ENCODE measurements at regions not wholly inside any gene's neighbourhood (a gene's known extent, or its start where the extent isn't known, plus 50 kb on each side); places are given as distances from the start of the nearest gene placed in this dataset.

DNA sequence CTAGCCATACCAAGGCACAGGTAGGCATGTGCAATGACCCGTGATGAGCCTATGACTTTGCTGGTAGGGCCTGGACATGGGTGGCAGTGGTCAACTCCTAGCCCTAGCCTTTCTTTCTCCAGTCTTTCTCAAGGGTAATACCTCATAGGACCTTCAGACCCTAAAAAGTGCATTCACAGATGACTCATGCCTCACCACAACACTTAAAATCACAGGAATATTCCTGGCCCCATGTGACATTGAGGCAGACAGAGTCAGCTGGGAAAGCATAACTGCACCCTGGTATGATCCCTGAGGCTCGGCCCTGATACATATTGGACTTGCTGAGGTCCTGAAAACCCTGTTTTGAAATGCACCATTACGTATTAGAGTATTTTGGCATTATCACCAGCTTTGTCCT is 449.5 kb downstream of the HINT1 start:
- no peaks in the 10 kb centered on the region for H3K4me1 Mint-ChIP-seq
- intact Hi-C loops (cut with micrococcal nuclease) = loop anchor here (2.0 kb wide), 1 partner anchor 53 kb away; no protein-coding TSS in a partner anchor
- no peaks in the 10 kb centered on the region for H3K36me3 Mint-ChIP-seq (ENCODE audit: low read depth)
- DNase-seq (no peak), ATAC-seq (ENCODE audit: low read depth) (no peak)
- H3K9me3 Mint-ChIP-seq = no peaks in the 10 kb centered on the region
- no peak overlapping the region for H3K27ac Mint-ChIP-seq
- no peak overlapping the region for H3K4me3 Mint-ChIP-seq
- ChIA-PET POLR2A (no interaction called here), CTCF (no interaction called here)
- H3K27me3 Mint-ChIP-seq = peaks cover 3% of the 10 kb centered on the region
- TF ChIP-seq, protein P1, sequence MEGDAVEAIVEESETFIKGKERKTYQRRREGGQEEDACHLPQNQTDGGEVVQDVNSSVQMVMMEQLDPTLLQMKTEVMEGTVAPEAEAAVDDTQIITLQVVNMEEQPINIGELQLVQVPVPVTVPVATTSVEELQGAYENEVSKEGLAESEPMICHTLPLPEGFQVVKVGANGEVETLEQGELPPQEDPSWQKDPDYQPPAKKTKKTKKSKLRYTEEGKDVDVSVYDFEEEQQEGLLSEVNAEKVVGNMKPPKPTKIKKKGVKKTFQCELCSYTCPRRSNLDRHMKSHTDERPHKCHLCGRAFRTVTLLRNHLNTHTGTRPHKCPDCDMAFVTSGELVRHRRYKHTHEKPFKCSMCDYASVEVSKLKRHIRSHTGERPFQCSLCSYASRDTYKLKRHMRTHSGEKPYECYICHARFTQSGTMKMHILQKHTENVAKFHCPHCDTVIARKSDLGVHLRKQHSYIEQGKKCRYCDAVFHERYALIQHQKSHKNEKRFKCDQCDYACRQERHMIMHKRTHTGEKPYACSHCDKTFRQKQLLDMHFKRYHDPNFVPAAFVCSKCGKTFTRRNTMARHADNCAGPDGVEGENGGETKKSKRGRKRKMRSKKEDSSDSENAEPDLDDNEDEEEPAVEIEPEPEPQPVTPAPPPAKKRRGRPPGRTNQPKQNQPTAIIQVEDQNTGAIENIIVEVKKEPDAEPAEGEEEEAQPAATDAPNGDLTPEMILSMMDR (IDR thresholded peaks at IDR 0.05) = no peak

DNA sequence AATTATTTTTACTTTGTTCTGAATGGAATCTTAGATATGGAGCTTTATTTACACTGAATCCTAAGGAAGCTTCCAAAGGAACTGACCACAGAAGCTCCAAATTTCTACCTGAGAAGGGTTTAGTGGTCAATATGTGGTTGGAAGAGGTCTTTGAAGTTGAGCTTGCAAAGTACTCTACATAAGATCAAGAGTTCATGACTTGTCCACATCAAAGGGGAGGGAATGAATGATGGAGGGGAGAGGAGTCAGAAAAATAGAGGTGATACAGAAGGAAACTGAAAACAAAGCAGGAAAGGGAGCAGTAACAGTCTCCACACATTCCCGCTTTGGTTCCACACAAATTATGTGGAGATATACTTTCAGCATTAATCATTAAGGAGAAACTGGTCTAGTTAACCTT is 450.9 kb downstream of the HINT1 start:
- ChIA-PET POLR2A (no interaction called here), CTCF (no interaction called here)
- no peaks in the 10 kb centered on the region for H3K4me1 Mint-ChIP-seq
- intact Hi-C loops (cut with micrococcal nuclease) = loop anchor here (2.0 kb wide), 1 partner anchor 51 kb away; no protein-coding TSS in a partner anchor
- peaks cover 3% of the 10 kb centered on the region for H3K27me3 Mint-ChIP-seq
- no peak for ATAC-seq (ENCODE audit: low read depth)
- no peaks in the 10 kb centered on the region for H3K9me3 Mint-ChIP-seq
- no peak for DNase-seq
- TF ChIP-seq, protein P1 (IDR thresholded peaks at IDR 0.05) = no peak
- no peak overlapping the region for H3K27ac Mint-ChIP-seq
- H3K36me3 Mint-ChIP-seq (ENCODE audit: low read depth) = no peaks in the 10 kb centered on the region
- no peak overlapping the region for H3K4me3 Mint-ChIP-seq

DNA sequence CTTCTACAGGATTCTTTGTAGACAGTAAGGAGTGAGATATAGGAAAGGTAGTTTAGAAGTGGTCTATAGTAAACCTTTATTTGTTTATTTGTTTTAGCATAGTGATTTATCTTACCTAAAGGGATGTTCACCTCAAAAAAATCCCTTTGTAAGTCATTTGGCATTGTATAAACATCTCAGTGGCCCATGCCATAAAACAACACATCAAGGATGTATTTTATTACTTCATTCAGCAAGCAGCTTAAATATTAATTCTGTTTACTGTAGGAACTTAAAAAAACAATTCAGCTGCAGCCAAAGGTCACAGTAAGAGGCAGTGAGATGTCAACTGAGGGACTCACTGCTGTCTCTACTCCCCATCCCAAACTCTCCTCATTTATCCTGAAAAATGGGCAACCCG is 452.7 kb downstream of the HINT1 start:
- intact Hi-C loops (cut with micrococcal nuclease) = no loop called here
- no peaks in the 10 kb centered on the region for H3K9me3 Mint-ChIP-seq
- TF ChIP-seq, protein P1 (IDR thresholded peaks at IDR 0.05) = no peak
- H3K4me1 Mint-ChIP-seq = no peaks in the 10 kb centered on the region
- no peak overlapping the region for H3K27ac Mint-ChIP-seq
- H3K4me3 Mint-ChIP-seq = no peak overlapping the region
- no peaks in the 10 kb centered on the region for H3K27me3 Mint-ChIP-seq
- H3K36me3 Mint-ChIP-seq (ENCODE audit: low read depth) = no peaks in the 10 kb centered on the region
- POLR2A ChIA-PET = no interaction called here
- CTCF ChIA-PET = no interaction called here
- ATAC-seq (ENCODE audit: low read depth) (no peak), DNase-seq (no peak)

DNA sequence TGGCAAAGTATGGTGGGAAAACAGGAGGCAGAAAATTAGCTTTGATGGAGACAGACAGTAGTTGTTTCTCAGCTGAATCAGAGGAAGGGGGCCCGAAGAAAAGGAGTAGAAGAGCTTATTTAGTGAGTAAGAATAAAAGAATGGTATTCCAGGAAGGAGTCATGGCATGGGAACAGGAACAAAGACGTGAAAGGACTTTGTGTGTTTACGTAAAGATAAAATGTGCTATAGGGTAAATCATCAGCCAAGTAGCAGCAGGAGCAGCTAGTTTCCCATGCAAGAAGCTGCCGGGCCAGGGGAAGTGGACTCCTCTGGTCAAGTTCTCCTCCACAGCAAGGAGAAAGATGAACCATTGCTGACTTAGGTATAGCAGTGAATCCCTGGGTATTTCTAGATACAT is 454.5 kb downstream of the HINT1 start:
- no peak overlapping the region for H3K4me3 Mint-ChIP-seq
- intact Hi-C loops (cut with micrococcal nuclease) = no loop called here
- POLR2A ChIA-PET = no interaction called here

DNA sequence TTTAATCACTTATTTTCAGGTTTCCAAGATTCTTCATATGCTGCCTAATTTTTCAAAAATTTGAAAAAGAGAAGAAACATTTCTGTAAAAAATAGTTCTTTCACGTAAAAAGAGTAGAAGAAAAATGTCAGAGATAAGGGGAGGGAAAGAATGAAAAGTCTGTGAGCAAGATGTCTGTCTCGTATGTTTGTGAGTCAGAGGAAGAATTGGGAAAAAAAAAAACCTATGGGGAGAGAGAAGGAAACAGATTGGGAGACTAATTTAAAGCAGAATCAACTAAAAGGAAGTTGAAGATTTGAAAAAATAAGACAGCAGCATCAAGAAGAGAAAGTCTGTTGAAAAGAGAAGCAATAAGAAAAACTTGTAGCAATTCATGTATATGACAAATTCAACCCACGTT is 456.3 kb downstream of the HINT1 start:
- ATAC-seq (ENCODE audit: low read depth) (no peak), DNase-seq (no peak)
- POLR2A ChIA-PET = no interaction called here
- H3K9me3 Mint-ChIP-seq = no peaks in the 10 kb centered on the region
- intact Hi-C loops (cut with micrococcal nuclease) = no loop called here
- no peaks in the 10 kb centered on the region for H3K4me1 Mint-ChIP-seq
- H3K27ac Mint-ChIP-seq = no peak overlapping the region
- CTCF ChIA-PET = no interaction called here
- no peak overlapping the region for H3K4me3 Mint-ChIP-seq
- H3K27me3 Mint-ChIP-seq = no peaks in the 10 kb centered on the region
- no peaks in the 10 kb centered on the region for H3K36me3 Mint-ChIP-seq (ENCODE audit: low read depth)
- TF ChIP-seq, protein P1 (IDR thresholded peaks at IDR 0.05) = no peak

More for the DNA sequence above, 454.5 kb downstream of the HINT1 start:
- no peaks in the 10 kb centered on the region for H3K36me3 Mint-ChIP-seq (ENCODE audit: low read depth)
- DNase-seq (no peak), ATAC-seq (ENCODE audit: low read depth) (no peak)
- CTCF ChIA-PET = no interaction called here
- no peaks in the 10 kb centered on the region for H3K27me3 Mint-ChIP-seq
- H3K4me1 Mint-ChIP-seq = no peaks in the 10 kb centered on the region
- H3K27ac Mint-ChIP-seq = no peak overlapping the region
- TF ChIP-seq, protein P1 (IDR thresholded peaks at IDR 0.05) = no peak
- H3K9me3 Mint-ChIP-seq = no peaks in the 10 kb centered on the region

All from activated B cell treated with CpG ODN at 0.5 μM for 24 hours (primary cell).